HT1080 (cell line): ENCODE measurements at regions not wholly inside any gene's neighbourhood (a gene's known extent, or its start where the extent isn't known, plus 50 kb on each side); places are given as distances from the start of the nearest gene placed in this dataset.

ENCODE experiments used
- DNase-seq: peaks from one replicate; pipeline ENCODE4 v3.0.0-alpha.2; 2015; ENCODE audit warnings: low read depth

DNA sequence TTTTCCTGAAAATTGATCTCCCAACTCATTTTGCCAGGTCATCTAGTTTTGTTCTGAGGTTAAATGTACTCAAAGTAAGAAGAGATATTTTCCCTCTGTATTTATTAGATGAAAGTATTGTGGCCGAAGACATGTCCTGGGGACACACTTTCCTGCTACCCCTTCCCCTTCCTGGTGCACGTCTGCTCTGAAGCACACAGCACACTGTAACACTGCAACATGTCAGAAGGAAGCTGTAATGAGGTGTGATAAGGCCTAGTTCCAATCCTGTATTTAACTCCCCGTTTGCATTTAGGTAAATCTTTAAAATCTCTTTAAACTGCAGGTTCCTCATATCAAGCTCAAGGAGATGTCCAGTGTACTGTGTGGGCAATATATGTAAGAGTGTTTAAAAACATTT lies 99.4 kb downstream of the HDGFL1 start:
- DNase-seq: no peak

DNA sequence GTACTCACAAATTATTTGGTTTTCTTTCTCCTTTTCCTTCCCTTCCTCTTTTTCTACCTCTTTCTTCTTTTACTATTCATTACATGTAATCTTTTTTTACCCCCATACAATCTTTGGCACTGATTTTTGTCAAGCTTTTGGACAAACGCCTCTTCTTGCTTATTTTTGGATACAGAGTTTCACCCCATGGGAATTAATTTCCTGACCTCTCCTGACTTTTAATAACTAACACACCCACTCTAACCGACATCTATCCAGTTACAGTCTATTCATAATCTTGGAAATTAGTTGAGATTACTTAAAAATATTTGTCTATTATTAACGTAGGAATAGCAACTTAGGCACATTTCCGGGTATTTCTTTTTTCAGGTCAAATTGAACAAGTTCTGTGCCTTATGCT lies 101.2 kb downstream of the HDGFL1 start:
- no peak for DNase-seq

DNA sequence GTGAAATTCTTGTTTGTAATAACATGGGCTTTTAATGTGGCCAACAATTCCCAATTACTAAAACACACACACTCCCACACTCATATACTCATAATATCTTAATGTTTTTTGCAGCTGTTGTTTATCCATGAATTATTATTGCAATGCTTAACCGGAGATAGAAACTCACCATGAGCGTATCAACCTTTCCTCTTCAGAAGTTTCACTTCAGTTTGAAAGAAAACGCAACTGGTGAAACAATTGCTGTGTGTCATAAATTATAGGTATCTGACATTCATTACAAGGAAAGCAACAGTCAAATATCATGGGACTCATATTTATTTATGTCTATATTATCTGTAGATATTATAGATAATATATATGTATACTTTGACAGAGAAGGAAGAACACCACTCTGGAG lies 104.1 kb downstream of the HDGFL1 start:
- no peak for DNase-seq

DNA sequence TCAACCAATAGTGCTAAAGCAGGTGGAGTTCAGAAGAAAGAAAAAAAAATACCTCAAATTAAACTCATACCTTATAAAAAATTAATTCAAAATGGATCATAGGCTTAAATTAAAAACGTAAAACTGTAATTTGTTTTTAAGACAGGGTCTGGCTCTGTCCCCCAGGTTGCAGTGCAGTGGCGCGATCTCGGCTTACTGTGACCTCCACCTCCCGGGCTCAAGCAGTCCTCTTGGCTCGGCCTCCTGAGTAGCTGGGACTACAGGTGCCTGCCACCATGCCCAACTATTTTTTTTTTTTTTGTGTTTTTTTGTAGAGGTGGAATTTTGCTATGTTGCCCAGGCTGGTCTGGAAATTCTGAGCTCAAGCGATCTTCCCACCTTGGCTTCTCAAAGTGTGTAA lies 111.6 kb downstream of the HDGFL1 start:
- no peak for DNase-seq

DNA sequence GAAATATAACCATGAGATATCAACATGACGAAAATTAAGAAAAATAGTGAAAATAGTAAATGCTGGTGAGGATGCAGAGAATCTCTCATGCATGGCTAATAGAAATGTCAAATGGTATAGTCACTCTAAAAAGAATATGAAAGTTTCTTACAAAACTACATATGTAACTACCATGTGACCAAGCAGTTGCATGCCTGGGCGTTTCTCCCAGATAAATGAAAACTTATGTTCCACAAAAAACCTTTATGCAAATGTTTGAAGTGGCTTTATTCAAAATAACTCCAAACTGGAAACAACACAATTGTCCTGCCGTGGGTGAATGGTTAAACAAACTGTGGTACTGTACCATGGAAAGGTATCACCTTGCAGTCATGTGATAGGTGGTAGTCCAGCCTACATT lies 112.4 kb downstream of the HDGFL1 start:
- DNase-seq: no peak

DNA sequence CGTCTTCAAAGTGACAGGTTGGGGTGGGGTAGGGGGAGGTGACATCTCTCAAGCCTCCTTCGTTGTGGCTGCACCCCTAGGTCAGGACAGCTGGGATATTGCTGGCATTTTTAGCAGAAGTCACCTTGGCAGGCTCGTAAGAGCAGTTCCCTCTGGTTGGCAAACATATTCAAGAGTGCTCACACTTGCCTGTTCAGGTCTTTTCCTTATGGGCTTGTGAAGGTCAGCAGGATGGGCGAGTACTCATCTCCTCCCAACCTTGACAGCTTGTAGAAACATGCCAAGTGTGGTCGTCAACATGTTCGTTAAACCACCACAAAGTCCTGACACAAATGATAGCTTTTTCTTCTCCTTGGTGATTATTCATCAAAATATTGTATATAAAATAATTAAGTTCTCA lies 113.6 kb downstream of the HDGFL1 start:
- no peak for DNase-seq

DNA sequence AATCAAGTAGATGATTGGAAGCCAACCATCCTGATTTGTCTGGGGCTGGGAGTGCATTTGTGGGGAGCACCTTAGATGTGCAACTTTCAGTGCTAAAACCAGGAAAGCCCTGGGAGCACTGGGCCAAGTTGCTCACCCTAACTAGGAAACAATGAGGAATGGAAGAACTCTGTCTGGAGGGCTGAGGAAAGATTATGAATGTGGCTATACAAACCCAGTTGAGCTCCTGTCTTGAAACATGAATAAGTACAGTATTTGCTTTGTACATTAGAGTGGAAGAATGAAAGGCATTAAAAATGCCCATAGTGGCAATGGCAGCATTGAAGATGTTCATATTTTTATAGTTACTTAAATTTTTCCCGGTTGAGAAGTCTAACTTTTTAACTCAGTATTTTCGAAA lies 121.1 kb downstream of the HDGFL1 start:
- DNase-seq: no peak

DNA sequence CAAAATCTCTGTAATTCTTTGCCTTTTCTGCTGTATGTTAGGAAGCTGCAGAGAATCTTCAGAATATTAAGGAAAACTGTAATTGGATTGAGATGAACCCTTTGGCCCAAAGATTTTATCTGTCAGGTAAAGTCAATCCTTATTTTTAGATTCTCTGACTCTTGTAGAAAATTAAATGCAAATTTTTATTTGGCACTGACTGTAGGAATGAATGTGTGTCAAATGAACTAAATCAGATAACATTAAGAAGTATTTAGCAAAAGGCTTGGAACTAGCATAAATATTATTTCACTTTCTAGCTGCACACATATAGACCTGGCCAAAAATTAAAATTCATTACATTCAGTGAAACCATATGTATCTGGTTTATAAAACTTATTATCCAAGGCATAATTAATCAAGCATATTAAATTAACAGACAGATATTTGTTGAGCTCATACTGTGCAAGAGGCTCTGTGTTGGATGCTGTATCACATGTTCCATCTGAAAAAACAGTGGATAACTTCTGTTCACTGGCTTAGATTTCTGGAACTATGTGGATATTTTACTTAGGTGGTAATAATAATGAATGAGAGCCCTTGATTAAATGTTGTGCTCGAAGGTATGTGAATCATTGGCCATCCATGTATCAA lies 124.8 kb downstream of the HDGFL1 start:
- DNase-seq: no peak

DNA sequence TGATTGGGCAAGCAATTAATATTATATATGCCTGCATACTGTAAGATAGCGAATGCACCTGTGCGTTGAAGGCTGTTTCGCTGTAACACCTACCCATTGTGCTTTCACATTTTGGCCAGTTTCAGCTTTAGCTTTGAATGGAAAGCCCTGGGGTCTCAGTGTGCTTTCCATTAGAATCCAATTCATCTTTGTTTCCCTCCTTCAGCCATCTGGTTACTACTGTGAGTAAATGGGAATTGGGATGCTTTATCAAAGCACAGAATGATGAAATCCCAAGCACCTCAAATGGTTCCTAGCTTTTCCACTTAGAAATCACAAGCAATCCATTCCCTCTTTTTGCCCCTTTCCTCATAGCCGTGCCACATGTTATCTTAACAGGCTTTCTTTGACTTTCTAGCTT lies 127.1 kb downstream of the HDGFL1 start:
- DNase-seq: no peak

DNA sequence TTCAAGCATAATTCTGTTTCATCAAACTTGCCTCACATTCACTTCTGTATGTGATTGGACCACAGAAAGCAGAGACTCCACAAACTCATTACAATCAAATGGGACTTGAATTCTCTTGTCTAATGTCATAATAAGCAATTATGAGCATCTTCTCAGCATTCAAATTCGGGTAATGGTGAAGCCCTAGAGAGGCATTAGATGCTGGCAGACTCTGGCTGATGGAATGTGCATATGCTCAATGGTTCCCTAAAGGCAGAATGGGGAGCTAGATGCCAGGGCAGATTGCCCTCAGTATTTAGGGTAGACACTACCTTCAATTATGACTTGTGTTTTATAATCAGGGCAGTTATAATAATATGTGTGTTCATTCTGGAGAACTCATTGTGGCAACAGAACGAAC lies 127.9 kb downstream of the HDGFL1 start:
- DNase-seq: no peak

DNA sequence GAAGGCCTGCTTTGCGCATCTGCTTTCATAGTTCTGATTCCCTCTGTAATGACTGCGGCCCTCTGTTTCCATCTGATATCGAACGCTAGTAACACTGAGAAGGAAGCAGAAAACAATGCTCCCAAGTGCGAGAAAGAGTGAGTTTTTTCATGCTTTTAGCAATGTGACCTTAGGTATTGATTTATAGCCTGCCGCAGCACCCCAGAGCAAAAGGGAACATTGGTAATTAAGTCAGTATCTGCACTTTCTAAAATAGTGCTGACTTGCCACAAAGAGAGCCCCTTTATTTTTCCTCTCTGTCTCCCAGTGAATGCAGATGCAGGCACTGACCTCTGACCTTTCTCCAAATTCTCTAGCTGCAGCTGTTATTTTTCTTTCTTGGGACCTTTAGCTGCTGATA lies 129.8 kb downstream of the HDGFL1 start:
- DNase-seq: no peak

DNA sequence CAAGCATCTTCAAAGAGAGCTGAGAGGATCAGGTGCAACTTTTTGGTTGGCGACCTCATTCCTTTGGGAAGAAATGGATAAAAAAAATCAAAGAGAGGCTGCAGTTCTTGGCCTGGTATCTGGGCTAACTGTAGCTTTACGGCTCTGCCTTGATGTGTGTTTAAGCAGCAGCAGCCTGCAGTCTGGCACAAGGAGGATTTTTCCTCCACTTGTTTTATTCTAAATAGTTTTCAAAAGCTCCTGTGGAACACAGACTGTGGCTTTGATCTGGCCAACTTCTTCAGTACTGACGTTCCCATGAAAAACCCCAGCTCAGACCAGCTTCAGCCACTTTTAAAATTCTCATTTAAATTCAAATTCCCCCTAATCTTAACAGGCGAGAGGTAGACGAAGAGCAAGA lies 137.3 kb downstream of the HDGFL1 start:
- DNase-seq: no peak

DNA sequence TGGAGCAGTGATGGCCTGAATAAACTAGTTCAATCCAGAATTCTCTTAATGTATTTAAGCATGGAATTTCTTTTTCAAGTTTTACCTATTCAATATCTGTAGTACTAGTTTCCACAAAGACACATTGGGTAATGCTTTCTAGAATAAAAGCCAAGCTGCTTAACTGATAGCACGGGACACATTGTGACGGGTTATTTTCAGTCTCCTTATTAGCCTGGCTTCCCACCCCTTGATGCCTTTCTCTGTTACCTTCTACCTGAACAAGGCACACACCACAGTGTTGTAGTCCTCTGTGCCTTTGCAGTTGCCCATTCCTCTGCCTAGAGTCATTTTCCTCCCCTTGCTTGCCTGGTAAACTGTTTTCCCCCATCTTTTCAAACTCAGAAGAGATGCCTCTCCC lies 139.1 kb downstream of the HDGFL1 start:
- DNase-seq: no peak

DNA sequence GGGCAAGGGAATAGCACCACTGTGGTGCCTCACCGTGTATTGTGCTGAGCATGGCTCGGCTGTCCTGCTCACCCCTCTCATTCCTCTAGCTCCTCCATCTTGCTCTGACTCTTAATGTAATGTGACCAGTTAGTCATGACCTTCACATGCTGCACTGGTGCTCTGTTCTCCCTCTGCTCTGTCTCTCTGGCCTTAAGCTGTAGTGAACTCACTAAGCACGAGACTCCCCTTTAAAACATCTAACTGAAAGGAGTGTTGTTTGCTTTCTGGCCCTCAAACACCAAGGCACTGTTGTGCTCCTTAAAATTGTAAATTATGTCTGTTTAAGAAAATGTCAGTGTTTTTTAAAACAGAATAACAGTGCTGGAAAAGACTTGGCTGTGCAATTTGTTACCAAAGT lies 140.4 kb downstream of the HDGFL1 start:
- DNase-seq: no peak

DNA sequence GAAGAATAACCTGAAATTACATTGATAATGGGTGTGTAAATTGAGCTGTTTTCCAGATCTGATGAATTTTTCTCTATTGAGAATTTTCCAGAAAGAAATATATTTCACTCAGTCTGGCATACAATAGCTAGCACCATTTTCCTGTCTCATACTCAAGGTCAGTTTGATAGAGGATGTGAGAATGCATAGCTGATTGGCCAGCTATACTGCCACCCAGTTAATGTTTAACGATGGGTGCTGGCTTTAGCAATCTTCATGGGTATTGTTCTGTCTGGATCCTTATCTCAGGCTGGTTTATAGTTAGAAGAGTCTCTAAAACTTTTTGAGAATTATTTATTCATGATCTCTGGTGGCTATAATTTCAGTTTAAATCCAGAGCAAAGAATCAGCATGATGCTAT lies 147.4 kb downstream of the HDGFL1 start:
- DNase-seq: no peak

DNA sequence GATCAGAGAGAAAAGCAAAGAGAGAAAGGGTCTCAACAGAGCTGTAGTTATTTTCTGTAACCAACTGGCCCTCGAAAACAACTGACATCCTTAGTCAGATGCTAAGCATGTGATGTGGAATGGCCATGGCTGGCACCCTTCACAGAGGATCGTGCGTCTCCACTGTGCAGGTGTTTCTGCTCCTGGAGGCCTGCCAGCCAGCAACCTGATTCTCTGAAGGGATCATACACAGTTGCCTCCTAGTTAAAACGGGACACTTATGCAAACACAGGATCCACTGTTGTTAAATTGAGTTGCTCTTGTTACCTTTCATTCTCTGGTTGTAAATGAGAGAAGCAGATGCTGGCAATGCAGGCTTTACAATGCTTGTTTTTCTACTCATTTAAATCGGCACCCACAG lies 148.5 kb downstream of the HDGFL1 start:
- DNase-seq: no peak

DNA sequence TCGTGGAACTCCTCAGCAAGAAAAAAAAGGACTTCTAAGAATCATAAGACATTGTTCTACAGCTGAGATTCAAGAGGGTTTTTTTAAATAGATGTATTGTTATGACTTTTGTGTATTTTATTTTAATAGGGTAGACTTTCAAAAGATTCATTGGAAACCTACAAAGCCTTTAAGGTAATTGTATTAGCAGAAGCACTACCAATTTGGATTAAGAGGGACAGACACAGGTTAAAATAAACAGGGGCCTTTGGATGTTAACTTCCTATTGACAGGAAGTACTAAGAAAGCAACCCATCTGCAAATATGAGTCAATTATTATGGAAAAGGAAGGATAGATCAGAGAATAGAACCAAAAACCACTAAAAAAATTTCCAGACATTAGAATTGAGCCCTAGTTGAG lies 153.5 kb downstream of the HDGFL1 start:
- DNase-seq: no peak

DNA sequence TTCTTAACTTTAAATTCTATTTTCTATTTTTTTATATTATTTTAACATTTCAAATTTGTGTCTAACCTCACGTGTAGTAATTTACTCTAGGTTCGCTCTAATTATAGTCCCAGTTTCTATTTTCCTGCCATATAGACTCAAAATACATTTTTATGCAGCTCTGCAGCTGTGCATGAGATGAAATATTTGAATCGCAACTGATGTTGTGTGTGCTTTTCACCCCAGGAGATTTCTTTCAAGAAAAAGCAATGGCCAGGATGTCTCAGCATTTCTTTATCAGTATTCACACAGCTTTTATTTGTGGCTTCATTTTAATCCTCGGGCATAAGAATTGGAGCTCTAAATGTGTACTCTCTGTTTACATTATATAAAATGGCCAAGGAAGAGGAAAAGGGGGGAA lies 157.6 kb downstream of the HDGFL1 start:
- DNase-seq: no peak

DNA sequence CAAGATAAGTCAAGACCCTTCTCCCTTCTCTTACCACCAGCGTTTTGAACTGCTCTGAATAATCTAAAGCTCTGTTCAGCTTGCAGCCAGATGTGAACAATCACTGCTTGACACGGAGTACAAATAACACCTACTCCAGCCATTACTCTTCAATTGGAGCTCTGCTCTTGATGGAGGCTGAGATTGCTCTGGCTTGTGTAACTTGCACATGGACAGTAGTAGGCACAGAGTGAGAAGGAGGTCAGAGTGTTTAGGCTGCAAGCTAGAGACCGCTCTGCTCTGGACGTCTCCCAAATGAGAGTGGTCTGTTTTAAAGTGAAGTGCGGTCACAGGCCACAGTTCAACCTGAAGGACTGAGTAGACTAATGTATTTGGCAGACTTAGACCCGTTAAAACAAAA lies 158.3 kb downstream of the HDGFL1 start:
- DNase-seq: no peak

DNA sequence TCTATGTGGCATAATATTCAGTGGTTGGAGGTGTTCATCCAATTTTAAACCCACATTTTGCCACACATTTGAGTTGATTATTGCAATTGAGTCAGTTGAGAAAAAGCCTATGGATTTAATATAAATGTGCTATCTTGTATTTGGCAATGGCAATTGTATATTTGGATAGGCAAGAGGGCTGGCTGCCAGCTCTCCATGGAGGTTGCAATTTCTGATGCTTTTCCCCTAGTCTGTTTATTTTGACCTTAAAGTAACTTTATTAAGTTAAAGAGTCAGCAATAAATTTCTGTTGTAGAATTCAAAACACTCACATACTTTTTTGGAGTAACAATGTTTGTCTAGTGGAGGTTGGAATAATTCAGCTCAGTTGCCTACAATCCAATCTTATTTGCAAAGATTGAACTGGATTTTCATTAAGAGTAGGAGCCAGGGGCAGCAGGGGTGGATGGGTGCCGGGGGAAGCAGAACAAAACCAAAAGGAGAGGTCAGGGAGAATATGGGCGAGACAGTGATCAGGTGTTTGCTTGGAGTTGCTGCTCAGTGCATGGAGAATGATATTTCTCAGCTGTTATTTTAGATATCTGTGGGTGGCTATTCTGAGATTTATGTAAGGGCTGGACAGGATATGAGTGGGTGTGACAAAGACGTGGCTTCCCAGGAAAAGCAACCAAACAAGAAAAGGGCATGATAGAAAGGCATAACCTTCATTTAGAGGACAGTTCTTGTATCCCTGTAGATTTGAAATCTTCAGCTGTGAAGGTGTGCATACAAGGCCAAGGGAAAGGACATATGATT lies 163.0 kb downstream of the HDGFL1 start:
- no peak for DNase-seq

DNA sequence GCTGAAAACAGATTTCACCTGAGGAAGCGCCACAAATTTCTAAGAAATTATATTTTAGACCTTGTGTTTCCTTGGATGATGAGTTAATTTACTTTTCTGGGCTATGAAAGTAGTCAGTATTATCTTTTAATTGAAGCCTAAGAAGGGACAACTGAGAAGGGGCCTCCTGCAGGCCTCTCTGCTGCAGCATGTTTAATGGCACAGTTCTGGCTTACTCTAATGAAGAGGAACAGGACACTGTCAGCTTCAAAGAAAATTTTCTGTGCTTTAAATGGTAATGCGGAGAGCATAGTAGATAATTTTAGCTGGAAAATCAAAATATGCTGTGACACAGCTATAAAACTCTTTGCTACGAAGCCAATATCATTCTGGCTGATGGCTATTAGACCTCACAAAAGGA lies 167.4 kb downstream of the HDGFL1 start:
- no peak for DNase-seq

DNA sequence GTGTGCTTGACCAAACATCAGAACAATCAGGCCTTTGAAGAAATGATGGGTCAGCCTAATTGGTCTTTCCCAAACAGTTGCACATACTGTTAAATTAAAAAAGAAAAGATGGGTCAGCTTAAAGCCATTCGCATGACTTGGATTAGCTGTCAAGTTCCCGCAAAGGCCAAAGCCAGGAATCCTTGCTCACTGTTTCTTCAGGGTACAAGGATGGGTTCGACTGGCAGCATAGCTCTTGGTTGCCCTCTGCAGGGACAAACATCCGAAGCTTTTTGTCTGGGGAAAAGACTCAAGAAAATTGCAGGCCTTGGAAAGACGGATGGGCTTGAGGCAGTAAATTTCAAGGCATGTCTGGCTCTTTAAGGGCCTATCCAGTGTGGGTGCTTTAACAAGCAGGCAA lies 168.0 kb downstream of the HDGFL1 start:
- DNase-seq: peak; percentile 26

DNA sequence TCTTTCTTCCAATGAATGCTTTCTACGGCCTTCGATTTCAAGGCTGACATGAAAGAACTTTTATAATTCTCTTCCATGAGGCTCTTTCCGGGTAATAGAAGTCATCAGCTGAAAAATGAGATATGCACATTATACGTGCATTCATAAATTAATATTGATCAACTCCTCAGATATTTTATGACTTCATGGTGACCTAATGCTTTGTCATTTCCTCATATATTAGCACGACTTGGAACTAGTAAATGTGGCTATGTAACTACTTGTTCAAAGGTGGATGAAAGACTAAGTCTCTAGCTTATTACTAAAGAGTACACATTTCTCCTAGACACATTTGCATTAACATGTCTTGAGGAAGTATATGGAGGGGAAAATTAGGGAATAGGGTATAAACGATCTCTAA lies 168.8 kb downstream of the HDGFL1 start:
- no peak for DNase-seq
